ENCODE measurements at regions not wholly inside any gene's neighbourhood (a gene's known extent, or its start where the extent isn't known, plus 50 kb on each side); places are given as distances from the start of the nearest gene placed in this dataset.

DNA sequence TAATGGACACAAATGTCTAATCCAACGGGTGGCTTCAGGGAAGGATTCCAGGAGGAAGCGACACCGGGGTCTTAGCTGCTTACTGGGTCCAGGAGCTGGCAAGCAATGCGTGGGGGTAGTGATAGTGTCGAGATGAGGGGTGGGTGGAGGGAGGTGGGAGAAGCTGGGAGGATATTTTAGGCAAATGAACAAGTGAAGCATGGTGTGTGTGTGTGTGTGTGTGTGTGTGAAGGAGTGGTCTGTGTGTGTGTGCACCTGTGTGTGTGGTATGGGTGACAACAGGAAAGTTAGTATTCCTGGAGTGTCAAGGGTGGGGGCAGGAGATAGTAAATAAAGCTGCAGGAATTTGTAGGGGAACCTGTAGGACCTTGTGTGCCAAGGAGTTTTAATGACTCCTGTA, 126.9 kb upstream of the ZBED5 start:
- TF ChIP-seq TCF4 (CRISPR knock-in tag; IDR thresholded peaks at IDR 0.05; ENCODE audit: borderline replicate concordance), result no peak
- no peak for TF ChIP-seq ZFP30 (CRISPR knock-in tag; IDR thresholded peaks at IDR 0.05)
- no peak for TF ChIP-seq ZNF8 (CRISPR knock-in tag; IDR thresholded peaks at IDR 0.05)
- no peak for TF ChIP-seq ZFP3 (CRISPR knock-in tag; IDR thresholded peaks at IDR 0.05)
- TF ChIP-seq, protein P1, sequence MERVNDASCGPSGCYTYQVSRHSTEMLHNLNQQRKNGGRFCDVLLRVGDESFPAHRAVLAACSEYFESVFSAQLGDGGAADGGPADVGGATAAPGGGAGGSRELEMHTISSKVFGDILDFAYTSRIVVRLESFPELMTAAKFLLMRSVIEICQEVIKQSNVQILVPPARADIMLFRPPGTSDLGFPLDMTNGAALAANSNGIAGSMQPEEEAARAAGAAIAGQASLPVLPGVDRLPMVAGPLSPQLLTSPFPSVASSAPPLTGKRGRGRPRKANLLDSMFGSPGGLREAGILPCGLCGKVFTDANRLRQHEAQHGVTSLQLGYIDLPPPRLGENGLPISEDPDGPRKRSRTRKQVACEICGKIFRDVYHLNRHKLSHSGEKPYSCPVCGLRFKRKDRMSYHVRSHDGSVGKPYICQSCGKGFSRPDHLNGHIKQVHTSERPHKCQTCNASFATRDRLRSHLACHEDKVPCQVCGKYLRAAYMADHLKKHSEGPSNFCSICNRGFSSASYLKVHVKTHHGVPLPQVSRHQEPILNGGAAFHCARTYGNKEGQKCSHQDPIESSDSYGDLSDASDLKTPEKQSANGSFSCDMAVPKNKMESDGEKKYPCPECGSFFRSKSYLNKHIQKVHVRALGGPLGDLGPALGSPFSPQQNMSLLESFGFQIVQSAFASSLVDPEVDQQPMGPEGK (CRISPR knock-in tag; IDR thresholded peaks at IDR 0.05; ENCODE audit: borderline replicate concordance), result no peak
- TF ChIP-seq ARNTL (CRISPR knock-in tag; IDR thresholded peaks at IDR 0.05; ENCODE audit: borderline replicate concordance, low read depth), result no peak
- TF ChIP-seq TOX (CRISPR knock-in tag; IDR thresholded peaks at IDR 0.05; ENCODE audit: borderline replicate concordance), result no peak
- no peak for TF ChIP-seq ISL1 (CRISPR knock-in tag; IDR thresholded peaks at IDR 0.05)
- TF ChIP-seq ZNF565 (CRISPR knock-in tag; conservative IDR thresholded peaks at IDR 0.05; ENCODE audit: low read depth), result no peak
- TF ChIP-seq, protein P2, sequence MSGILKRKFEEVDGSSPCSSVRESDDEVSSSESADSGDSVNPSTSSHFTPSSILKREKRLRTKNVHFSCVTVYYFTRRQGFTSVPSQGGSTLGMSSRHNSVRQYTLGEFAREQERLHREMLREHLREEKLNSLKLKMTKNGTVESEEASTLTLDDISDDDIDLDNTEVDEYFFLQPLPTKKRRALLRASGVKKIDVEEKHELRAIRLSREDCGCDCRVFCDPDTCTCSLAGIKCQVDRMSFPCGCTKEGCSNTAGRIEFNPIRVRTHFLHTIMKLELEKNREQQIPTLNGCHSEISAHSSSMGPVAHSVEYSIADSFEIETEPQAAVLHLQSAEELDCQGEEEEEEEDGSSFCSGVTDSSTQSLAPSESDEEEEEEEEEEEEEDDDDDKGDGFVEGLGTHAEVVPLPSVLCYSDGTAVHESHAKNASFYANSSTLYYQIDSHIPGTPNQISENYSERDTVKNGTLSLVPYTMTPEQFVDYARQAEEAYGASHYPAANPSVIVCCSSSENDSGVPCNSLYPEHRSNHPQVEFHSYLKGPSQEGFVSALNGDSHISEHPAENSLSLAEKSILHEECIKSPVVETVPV (CRISPR knock-in tag; IDR thresholded peaks at IDR 0.05), result no peak
- TF ChIP-seq ZC3H10 (CRISPR knock-in tag; IDR thresholded peaks at IDR 0.05), result no peak
- TF ChIP-seq RARB (CRISPR knock-in tag; IDR thresholded peaks at IDR 0.05), result no peak

All from SK-N-SH treated with all-trans-retinoic acid at 6 μM for 48 hours (cell line).